ENCODE measurements at regions not wholly inside any gene's neighbourhood (a gene's known extent, or its start where the extent isn't known, plus 50 kb on each side); places are given as distances from the start of the nearest gene placed in this dataset.

DNA sequence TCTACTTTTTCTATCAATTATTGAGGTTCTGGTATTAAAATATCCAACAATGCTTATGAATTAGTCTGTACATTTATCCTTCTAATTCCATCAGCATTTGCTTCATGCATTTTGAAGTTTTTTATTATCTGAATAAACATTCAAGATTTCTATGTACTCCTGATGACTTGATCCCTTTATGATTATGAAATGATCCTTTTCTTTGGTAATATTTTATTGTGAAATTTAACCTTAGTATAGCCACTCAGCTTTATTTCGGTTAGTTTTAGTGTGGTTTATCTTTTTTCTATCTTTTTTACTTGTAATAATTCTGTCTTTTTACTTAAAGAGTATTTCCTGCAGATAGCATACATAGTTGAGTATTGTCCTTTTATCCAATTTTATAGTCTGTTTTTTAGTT, 106.6 kb downstream of the SNAPC1 start:
- no peak for TF ChIP-seq ZFX (IDR thresholded peaks at IDR 0.05; ENCODE audit: borderline replicate concordance)
- TF ChIP-seq, protein P1, sequence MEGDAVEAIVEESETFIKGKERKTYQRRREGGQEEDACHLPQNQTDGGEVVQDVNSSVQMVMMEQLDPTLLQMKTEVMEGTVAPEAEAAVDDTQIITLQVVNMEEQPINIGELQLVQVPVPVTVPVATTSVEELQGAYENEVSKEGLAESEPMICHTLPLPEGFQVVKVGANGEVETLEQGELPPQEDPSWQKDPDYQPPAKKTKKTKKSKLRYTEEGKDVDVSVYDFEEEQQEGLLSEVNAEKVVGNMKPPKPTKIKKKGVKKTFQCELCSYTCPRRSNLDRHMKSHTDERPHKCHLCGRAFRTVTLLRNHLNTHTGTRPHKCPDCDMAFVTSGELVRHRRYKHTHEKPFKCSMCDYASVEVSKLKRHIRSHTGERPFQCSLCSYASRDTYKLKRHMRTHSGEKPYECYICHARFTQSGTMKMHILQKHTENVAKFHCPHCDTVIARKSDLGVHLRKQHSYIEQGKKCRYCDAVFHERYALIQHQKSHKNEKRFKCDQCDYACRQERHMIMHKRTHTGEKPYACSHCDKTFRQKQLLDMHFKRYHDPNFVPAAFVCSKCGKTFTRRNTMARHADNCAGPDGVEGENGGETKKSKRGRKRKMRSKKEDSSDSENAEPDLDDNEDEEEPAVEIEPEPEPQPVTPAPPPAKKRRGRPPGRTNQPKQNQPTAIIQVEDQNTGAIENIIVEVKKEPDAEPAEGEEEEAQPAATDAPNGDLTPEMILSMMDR (IDR thresholded peaks at IDR 0.05) = no peak

DNA sequence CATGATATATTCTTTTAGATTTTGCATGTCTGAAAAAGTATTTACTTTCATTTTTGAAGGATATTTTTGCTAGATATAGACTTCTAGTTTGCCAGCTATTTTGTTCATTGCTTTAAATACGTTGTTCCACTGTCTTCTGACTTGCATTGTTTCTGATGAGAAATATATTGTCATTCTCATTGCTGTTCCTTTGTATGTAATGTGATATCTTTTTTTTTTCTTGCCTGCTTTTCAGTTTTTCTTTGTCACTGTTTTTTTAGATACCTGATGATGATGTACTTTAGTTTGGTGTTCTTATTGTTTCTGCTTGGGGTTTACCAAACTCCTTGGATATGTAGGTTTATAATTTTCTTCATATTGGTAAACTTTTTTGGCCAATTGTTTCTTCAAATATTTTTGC, 107.9 kb downstream of the SNAPC1 start:
- TF ChIP-seq ZFX (IDR thresholded peaks at IDR 0.05; ENCODE audit: borderline replicate concordance) = no peak
- TF ChIP-seq, protein P1 (IDR thresholded peaks at IDR 0.05) = no peak

More for the DNA sequence above, 106.6 kb downstream of the SNAPC1 start:
- no peak overlapping the region for H3K27ac ChIP-seq

DNA sequence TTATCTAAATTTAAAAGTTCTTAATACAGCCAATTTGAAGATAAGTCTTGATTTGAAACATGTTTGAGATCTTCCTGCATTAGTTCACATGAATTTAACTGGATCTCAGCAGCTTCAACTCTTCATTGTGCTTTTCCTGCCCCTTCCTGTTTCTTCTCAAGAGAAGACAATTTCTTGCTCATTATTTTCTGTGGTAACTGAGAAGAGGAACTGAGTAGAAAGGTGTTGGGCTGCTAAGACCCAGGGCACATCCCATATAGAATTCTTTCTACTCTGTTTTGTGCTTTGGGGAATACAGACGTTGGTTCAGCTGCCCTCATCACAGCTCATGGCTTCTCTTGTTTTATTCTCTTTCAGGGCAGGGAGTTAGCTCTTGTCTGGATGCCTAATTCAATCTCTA, 110.2 kb downstream of the SNAPC1 start:
- TF ChIP-seq, protein P1 (IDR thresholded peaks at IDR 0.05) = no peak
- no peak for TF ChIP-seq ZFX (IDR thresholded peaks at IDR 0.05; ENCODE audit: borderline replicate concordance)

More for the DNA sequence above, 107.9 kb downstream of the SNAPC1 start:
- H3K27ac ChIP-seq = no peak overlapping the region

DNA sequence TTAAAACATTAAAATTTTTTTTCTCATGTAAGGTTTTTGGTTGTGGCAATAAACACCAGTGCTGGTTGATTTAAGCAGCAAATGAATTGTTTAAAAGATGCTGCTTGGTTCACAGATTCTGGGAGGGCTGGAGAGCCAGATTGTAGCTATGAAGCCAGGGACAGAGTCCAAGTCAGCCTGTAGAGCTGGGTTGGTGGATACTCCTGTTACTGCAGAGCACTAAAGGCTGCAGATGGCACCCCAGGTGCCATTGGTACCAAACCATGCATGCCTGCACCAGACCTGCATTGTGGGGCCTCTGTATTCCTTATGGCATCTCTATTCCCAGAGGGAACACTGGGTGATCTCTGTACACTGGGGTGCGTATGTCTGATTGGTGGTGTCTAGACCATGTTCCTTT, 113.3 kb downstream of the SNAPC1 start:
- TF ChIP-seq, protein P1 (IDR thresholded peaks at IDR 0.05) = no peak
- no peak for TF ChIP-seq ZFX (IDR thresholded peaks at IDR 0.05; ENCODE audit: borderline replicate concordance)
- no peak overlapping the region for H3K27ac ChIP-seq

More for the DNA sequence above, 110.2 kb downstream of the SNAPC1 start:
- no peak overlapping the region for H3K27ac ChIP-seq

DNA sequence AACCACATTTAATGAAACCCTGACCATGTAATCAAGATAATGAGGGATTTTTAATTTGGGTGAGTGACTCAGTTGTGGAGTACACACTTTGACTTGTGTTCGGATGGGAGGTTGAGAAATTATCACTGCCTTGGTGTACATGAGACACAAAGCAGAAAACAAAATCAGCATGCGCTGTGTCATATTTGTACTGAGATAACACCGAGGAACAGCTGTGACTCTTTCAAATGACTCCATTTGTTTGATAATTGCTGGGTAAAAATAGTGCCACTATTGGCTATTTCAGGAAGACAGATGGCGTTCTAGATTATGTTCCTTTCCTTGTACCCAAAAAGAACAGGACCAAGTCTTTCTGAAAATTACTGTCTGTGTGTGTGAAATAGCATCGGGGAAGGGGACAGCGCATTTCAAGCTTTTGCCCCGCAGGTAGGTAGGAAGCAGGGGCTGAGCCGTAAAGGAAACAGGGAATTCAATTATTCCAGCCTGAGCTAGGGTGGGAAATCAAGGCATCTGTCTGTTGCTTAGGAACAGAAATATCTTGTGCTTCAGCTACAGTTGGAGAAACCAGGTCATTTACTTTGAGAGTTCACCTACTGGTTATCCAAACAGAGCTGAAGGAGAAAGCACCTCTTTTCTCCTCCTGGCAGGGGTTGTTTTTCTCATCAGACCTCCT, 114.3 kb downstream of the SNAPC1 start:
- no peak for TF ChIP-seq ZFX (IDR thresholded peaks at IDR 0.05; ENCODE audit: borderline replicate concordance)
- TF ChIP-seq, protein P1 (IDR thresholded peaks at IDR 0.05) = no peak
- H3K27ac ChIP-seq = no peak overlapping the region

DNA sequence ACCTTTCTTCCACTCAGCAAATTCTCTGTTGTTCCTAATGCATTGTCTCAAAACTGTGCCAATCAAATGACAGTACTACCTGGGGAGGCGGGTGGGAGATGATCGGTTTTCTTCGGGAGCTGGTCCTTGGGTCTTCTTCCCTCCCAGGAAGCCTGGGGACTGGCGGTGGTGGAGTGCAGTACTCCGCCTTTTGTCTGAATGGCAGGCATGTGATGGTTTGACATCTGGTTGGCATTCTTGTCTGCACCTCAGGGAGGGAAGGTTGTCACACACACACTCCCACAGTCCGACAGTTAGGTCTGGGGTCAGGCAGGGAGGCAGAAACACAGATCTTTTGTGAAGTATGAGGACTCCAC, 114.8 kb downstream of the SNAPC1 start:
- H3K27ac ChIP-seq = no peak overlapping the region
- TF ChIP-seq, protein P1 (IDR thresholded peaks at IDR 0.05) = no peak
- TF ChIP-seq ZFX (IDR thresholded peaks at IDR 0.05; ENCODE audit: borderline replicate concordance) = no peak

DNA sequence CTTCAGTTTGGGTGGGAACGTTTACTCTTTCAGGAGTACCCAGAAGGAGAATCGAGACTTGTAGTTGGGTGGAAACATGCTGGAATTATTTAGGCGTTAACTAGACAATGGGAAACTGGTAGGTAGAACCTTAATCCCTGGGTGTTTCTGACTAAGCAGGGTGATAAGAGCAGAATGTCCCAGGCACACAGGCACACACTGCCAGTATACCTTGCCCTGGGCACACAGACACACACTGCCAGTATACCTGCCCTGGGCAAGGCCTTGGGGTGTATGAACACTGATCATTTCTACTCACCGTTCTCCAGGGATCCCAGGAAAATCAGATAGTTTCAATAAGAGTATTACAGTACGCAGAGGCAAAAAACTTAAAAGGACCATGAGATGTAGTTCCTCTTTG, 115.5 kb downstream of the SNAPC1 start:
- H3K27ac ChIP-seq = no peak overlapping the region
- TF ChIP-seq ZFX (IDR thresholded peaks at IDR 0.05; ENCODE audit: borderline replicate concordance) = no peak

DNA sequence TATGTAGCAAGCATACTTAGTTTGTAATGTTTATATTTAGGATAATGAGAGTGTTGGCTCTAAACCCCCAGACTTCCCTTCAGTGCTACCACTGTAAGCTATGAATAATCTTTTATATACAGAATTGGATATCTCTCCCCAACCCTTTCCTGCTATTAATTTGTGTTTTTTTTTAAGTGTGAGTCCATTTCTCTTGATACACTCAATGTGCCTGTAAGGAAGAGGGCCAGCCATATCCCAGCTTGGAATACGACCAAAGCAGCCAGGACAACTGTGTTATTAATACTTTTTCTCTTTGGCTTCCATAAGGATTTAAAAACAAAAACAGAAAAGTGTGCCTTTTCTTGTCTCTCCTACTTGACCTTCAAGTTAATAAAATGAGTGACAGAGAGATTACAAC, 116.7 kb downstream of the SNAPC1 start:
- TF ChIP-seq, protein P1 (IDR thresholded peaks at IDR 0.05) = no peak
- no peak for TF ChIP-seq ZFX (IDR thresholded peaks at IDR 0.05; ENCODE audit: borderline replicate concordance)
- H3K27ac ChIP-seq = no peak overlapping the region

Data from 22Rv1 (cell line).